ENCODE measurements at regions not wholly inside any gene's neighbourhood (a gene's known extent, or its start where the extent isn't known, plus 50 kb on each side); places are given as distances from the start of the nearest gene placed in this dataset.

- Mint-ChIP-seq H3K27ac (no peak overlapping the region), H3K9me3 (ENCODE audit: insufficient read depth) (no peaks in the 10 kb centered on the region), H3K4me3 (no peak overlapping the region), H3K27me3 (peaks cover 29% of the 10 kb centered on the region), H3K4me1 (no peaks in the 10 kb centered on the region)
- ATAC-seq (ENCODE audit: low read depth): no peak
- no peak overlapping the region for H3K4me2 ChIP-seq (replicated peaks; ENCODE audit: low read depth, low read length, poor library complexity, severe bottlenecking)
- no peak overlapping the region for H2AFZ ChIP-seq (ENCODE audit: insufficient read depth, low read depth, low read length, poor library complexity, severe bottlenecking)
- no peaks in the 10 kb centered on the region for H4K20me1 ChIP-seq (ENCODE audit: control insufficient read depth, insufficient read depth, low read length, poor library complexity, severe bottlenecking)
- H3K4me1 ChIP-seq (ENCODE audit: control insufficient read depth in 2 of 2, insufficient read depth in 2 of 2, low read length in 2 of 2): no peaks in the 10 kb centered on the region
- no peak overlapping the region for H3K27ac ChIP-seq (ENCODE audit: low read length in 2 of 2)
- no peak for DNase-seq
- ChIA-PET POLR2A (no interaction called here), CTCF (interaction anchor here (1.6 kb wide), 1 partner anchor 9 kb away, joined by 8 read pairs; no protein-coding TSS in a partner anchor)
- no peak overlapping the region for H3K4me3 ChIP-seq (ENCODE audit: control extremely low read depth in 1 of 5, extremely low read depth in 1 of 5, insufficient read depth in 1 of 5, low read depth in 2 of 5, low read length in 4 of 5)
- intact Hi-C loops (cut with micrococcal nuclease): no loop called here
- no peak overlapping the region for H3K9ac ChIP-seq (ENCODE audit: low read length)
- no peak for TF ChIP-seq EZH2 (IDR thresholded peaks at IDR 0.05; ENCODE audit: borderline replicate concordance, insufficient read depth, low read depth, low read length, poor library complexity, severe bottlenecking)
- no peak for TF ChIP-seq CTCF (IDR thresholded peaks at IDR 0.05)
- 100% methylated on average over 3 of the region's 6 CpGs for WGBS (ENCODE audit: insufficient coverage)
- peaks cover 0 to 5% (median 2%) of the 10 kb centered on the region in 4 experiments for H3K27me3 ChIP-seq (replicated peaks in 1 of 4; ENCODE audit: control extremely low read depth in 1 of 4, control insufficient read depth in 3 of 4, insufficient read depth in 4 of 4, low read length in 3 of 4)
- H3K36me3 ChIP-seq (replicated peaks in 1 of 2; ENCODE audit: control extremely low read depth in 1 of 2, control insufficient read depth in 1 of 2, extremely low read depth in 1 of 2, insufficient read depth in 2 of 2, low read length in 1 of 2): no peaks in the 10 kb centered on the region
- H3K9me3 ChIP-seq (ENCODE audit: control extremely low read depth in 1 of 3, control insufficient read depth in 2 of 3, insufficient read depth in 1 of 3, low read length in 2 of 3): no peaks in the 10 kb centered on the region
- H3K79me2 ChIP-seq (ENCODE audit: control insufficient read depth, insufficient read depth, low read length): no peaks in the 10 kb centered on the region
Measured at GRCh38 chr11:10376061-10376460, 71.2 kb downstream of the ADM start.

GRCh38 chr11:10377183-10377582, 72.3 kb downstream of the ADM start:
- CTCF ChIA-PET: interaction anchor here (0.8 kb wide), 1 partner anchor 11 kb away, joined by 3 read pairs; no protein-coding TSS in a partner anchor
- intact Hi-C loops (cut with micrococcal nuclease): no loop called here
- no peaks in the 10 kb centered on the region for H3K9me3 ChIP-seq (ENCODE audit: control extremely low read depth in 1 of 3, control insufficient read depth in 2 of 3, insufficient read depth in 1 of 3, low read length in 2 of 3)
- DNase-seq: no peak
- no peaks in the 10 kb centered on the region for H3K36me3 ChIP-seq (replicated peaks in 1 of 2; ENCODE audit: control extremely low read depth in 1 of 2, control insufficient read depth in 1 of 2, extremely low read depth in 1 of 2, insufficient read depth in 2 of 2, low read length in 1 of 2)
- H3K4me3 ChIP-seq (ENCODE audit: control extremely low read depth in 1 of 5, extremely low read depth in 1 of 5, insufficient read depth in 1 of 5, low read depth in 2 of 5, low read length in 4 of 5): no peak overlapping the region
- H3K9me3 Mint-ChIP-seq (ENCODE audit: insufficient read depth): no peaks in the 10 kb centered on the region
- POLR2A ChIA-PET: no interaction called here
- no peak overlapping the region for H3K27ac ChIP-seq (ENCODE audit: low read length in 2 of 2)
- H3K27me3 Mint-ChIP-seq: peaks cover 33% of the 10 kb centered on the region
- no peaks in the 10 kb centered on the region for H3K4me1 ChIP-seq (ENCODE audit: control insufficient read depth in 2 of 2, insufficient read depth in 2 of 2, low read length in 2 of 2)
- TF ChIP-seq CTCF (IDR thresholded peaks at IDR 0.05) (no peak), EZH2 (IDR thresholded peaks at IDR 0.05; ENCODE audit: borderline replicate concordance, insufficient read depth, low read depth, low read length, poor library complexity, severe bottlenecking) (no peak)
- H2AFZ ChIP-seq (ENCODE audit: insufficient read depth, low read depth, low read length, poor library complexity, severe bottlenecking): no peak overlapping the region
- H3K4me3 Mint-ChIP-seq: no peak overlapping the region
- ATAC-seq (ENCODE audit: low read depth): no peak
- no peaks in the 10 kb centered on the region for H3K79me2 ChIP-seq (ENCODE audit: control insufficient read depth, insufficient read depth, low read length)
- H3K4me1 Mint-ChIP-seq: no peaks in the 10 kb centered on the region
- no peak overlapping the region for H3K9ac ChIP-seq (ENCODE audit: low read length)
- H3K27ac Mint-ChIP-seq: no peak overlapping the region
- H3K27me3 ChIP-seq (replicated peaks in 1 of 4; ENCODE audit: control extremely low read depth in 1 of 4, control insufficient read depth in 3 of 4, insufficient read depth in 4 of 4, low read length in 3 of 4): peaks cover 0 to 5% (median 2%) of the 10 kb centered on the region in 4 experiments
- no peak overlapping the region for H3K4me2 ChIP-seq (replicated peaks; ENCODE audit: low read depth, low read length, poor library complexity, severe bottlenecking)
- no peaks in the 10 kb centered on the region for H4K20me1 ChIP-seq (ENCODE audit: control insufficient read depth, insufficient read depth, low read length, poor library complexity, severe bottlenecking)

Measured in B cell (primary cell).